ENCODE measurements at regions not wholly inside any gene's neighbourhood (a gene's known extent, or its start where the extent isn't known, plus 50 kb on each side); places are given as distances from the start of the nearest gene placed in this dataset.
A peak's percentile ranks its signal among the peaks of the same experiment; 100 is the strongest.
"Not testable (repeated sequence)": the region's sequence is repeated elsewhere in the genome, so short reads cannot be mapped to it uniquely, and the experiment has no call there.

- no peak overlapping the region for H3K27ac Mint-ChIP-seq
- no peak for DNase-seq (ENCODE audit: extremely low spot score, unreplicated experiment)
- no peaks in the 10 kb centered on the region for H3K27me3 Mint-ChIP-seq
- H3K4me1 Mint-ChIP-seq (ENCODE audit: unreplicated experiment): no peaks in the 10 kb centered on the region
- no peaks in the 10 kb centered on the region for H3K36me3 Mint-ChIP-seq
- no peaks in the 10 kb centered on the region for H3K9me3 Mint-ChIP-seq
- peak; percentile 20 for TF ChIP-seq CTCF (conservative IDR thresholded peaks at IDR 0.05)
- no peak overlapping the region for H3K4me3 Mint-ChIP-seq
Observed at GRCh38 chr4:164337219-164337944, 416.5 kb upstream of the SMIM31 start.

GRCh38 chr4:164343472-164343976 lies 410.4 kb upstream of the SMIM31 start:
- H3K27ac Mint-ChIP-seq: no peak overlapping the region
- TF ChIP-seq CTCF (conservative IDR thresholded peaks at IDR 0.05): no peak
- H3K27me3 Mint-ChIP-seq: no peaks in the 10 kb centered on the region
- H3K4me3 Mint-ChIP-seq: no peak overlapping the region
- DNase-seq (ENCODE audit: extremely low spot score, unreplicated experiment): no peak
- H3K9me3 Mint-ChIP-seq: no peaks in the 10 kb centered on the region
- H3K36me3 Mint-ChIP-seq: no peaks in the 10 kb centered on the region
- H3K4me1 Mint-ChIP-seq (ENCODE audit: unreplicated experiment): no peaks in the 10 kb centered on the region

- Mint-ChIP-seq H3K27ac (no peak overlapping the region), H3K4me3 (no peak overlapping the region), H3K4me1 (ENCODE audit: unreplicated experiment) (no peaks in the 10 kb centered on the region), H3K36me3 (no peaks in the 10 kb centered on the region), H3K9me3 (no peaks in the 10 kb centered on the region), H3K27me3 (no peaks in the 10 kb centered on the region)
- no peak for TF ChIP-seq CTCF (conservative IDR thresholded peaks at IDR 0.05)
- DNase-seq (ENCODE audit: extremely low spot score, unreplicated experiment): no peak
Observed at GRCh38 chr4:164345756-164346155, 408.2 kb upstream of the SMIM31 start.

DNA sequence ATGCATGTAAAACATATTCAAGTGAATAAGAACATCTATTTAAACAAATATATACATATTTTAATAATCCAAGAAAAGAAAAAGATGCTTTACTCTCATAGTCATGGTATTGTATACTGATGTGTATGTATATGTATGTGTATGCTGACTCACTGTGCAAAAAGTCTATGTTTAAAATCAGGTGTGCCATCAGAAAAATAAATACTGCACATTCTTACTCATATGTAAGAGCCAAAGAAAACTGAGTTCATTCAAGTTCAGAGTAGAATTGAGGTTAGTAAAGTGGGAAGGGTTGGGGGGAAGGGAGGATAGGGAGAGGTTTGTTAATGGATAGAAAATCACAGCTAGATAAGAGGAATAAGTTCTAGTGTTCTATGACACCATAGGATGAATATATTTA lies 403.9 kb upstream of the SMIM31 start:
- Mint-ChIP-seq H3K4me1 (ENCODE audit: unreplicated experiment) (no peaks in the 10 kb centered on the region), H3K9me3 (no peaks in the 10 kb centered on the region), H3K27ac (no peak overlapping the region), H3K27me3 (no peaks in the 10 kb centered on the region), H3K36me3 (no peaks in the 10 kb centered on the region), H3K4me3 (no peak overlapping the region)
- TF ChIP-seq CTCF (conservative IDR thresholded peaks at IDR 0.05): no peak
- DNase-seq (ENCODE audit: extremely low spot score, unreplicated experiment): no peak

DNA sequence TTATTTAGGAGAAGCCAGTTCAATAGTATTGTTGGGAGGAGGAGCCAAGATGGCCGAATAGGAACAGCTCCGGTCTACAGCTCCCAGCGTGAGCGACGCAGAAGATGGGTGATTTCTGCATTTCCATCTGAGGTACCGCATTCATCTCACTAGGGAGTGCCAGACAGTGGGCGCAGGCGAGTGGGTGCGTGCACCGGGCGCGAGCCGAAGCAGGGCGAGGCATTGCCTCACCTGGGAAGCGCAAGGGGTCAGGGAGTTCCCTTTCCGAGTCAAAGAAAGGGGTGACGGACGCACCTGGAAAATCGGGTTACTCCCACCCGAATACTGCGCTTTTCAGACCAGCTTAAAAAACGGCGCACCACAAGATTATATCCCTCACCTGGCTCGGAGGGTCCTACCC lies 403.2 kb upstream of the SMIM31 start:
- not testable (repeated sequence) for H3K27ac Mint-ChIP-seq; H3K4me3 Mint-ChIP-seq; H3K4me1 Mint-ChIP-seq (ENCODE audit: unreplicated experiment); H3K27me3 Mint-ChIP-seq; H3K9me3 Mint-ChIP-seq; H3K36me3 Mint-ChIP-seq; DNase-seq (ENCODE audit: extremely low spot score, unreplicated experiment)

- Mint-ChIP-seq H3K36me3 (no peaks in the 10 kb centered on the region), H3K27me3 (peaks cover 3% of the 10 kb centered on the region), H3K4me3 (no peak overlapping the region), H3K9me3 (no peaks in the 10 kb centered on the region), H3K27ac (no peak overlapping the region), H3K4me1 (ENCODE audit: unreplicated experiment) (no peaks in the 10 kb centered on the region)
- no peak for DNase-seq (ENCODE audit: extremely low spot score, unreplicated experiment)
- no peak for TF ChIP-seq CTCF (conservative IDR thresholded peaks at IDR 0.05)
Observed at GRCh38 chr4:164357957-164358356, 396.0 kb upstream of the SMIM31 start.

All from type B pancreatic cell (in vitro differentiated cells).